PC-9 (cell line): ENCODE measurements at regions not wholly inside any gene's neighbourhood (a gene's known extent, or its start where the extent isn't known, plus 50 kb on each side); places are given as distances from the start of the nearest gene placed in this dataset.

Experiments
- BruUV-seq: library from RNA; stranded (reverse); fragments of 400-500 nt; replicated peaks from 2 replicates; lab custom pipeline; 2021; lab: Mats Ljungman, UMichigan
- CTCF ChIA-PET: fragments of 300-600 bp; sonication (Branson Sonifier 250); formaldehyde crosslinking; loops from one replicate; lab custom pipeline; 2022; ENCODE audit warnings: antibody characterized with exemption; lab: Charles Lee
- POLR2A ChIA-PET: fragments of 300-600 bp; sonication (Branson Sonifier 250); formaldehyde crosslinking; loops from one replicate; lab custom pipeline; 2022; ENCODE audit warnings: antibody characterized with exemption; ENCODE audit not compliant: unreplicated experiment; lab: Charles Lee
- DNase-seq, 2 experiments: peaks; one replicate each; pipeline versions ENCODE4 v3.0.0 to v3.0.0-alpha.2; 2015 to 2022; ENCODE audit warnings: mixed read lengths in 1 of 2
- H2AFZ ChIP-seq: fragments of 200-600 bp; sonication (generic); 2 replicates; pipeline ENCODE4 v1.8.1; 2017; ENCODE audit warnings: antibody characterized with exemption
- H3F3A ChIP-seq: fragments of 200-600 bp; sonication (generic); 2 replicates; pipeline ENCODE4 v1.8.1; 2017; ENCODE audit warnings: antibody characterized with exemption, mild to moderate bottlenecking, low read depth; ENCODE audit not compliant: insufficient read depth
- H3K27ac ChIP-seq: fragments of 200-600 bp; sonication (generic); 2 replicates; pipeline ENCODE4 v1.6.1; 2016; ENCODE audit warnings: mixed run types
- H3K27me3 ChIP-seq: fragments of 200-600 bp; sonication (generic); 2 replicates; pipeline ENCODE4 v1.6.1; 2016; ENCODE audit warnings: low read depth, mixed run types; ENCODE audit not compliant: insufficient read depth
- H3K36me3 ChIP-seq: fragments of 200-600 bp; sonication (generic); 2 replicates; pipeline ENCODE4 v1.6.1; 2016; ENCODE audit warnings: low read depth, mixed run types
- H3K4me1 ChIP-seq: fragments of 200-600 bp; sonication (generic); replicated peaks from 2 replicates; pipeline ENCODE4 v1.6.1; 2016; ENCODE audit warnings: mixed run types; ENCODE audit not compliant: insufficient read depth
- H3K4me2 ChIP-seq: fragments of 200-600 bp; sonication (generic); 2 replicates; pipeline ENCODE4 v1.6.1; 2017; ENCODE audit warnings: mixed run types
- H3K4me3 ChIP-seq: fragments of 200-600 bp; sonication (generic); 2 replicates; pipeline ENCODE4 v1.6.1; 2016; ENCODE audit warnings: mixed run types
- H3K79me2 ChIP-seq: fragments of 200-600 bp; sonication (generic); 2 replicates; pipeline ENCODE4 v1.6.1; 2017; ENCODE audit warnings: low read depth, mixed run types
- H3K9me2 ChIP-seq: fragments of 200-600 bp; sonication (generic); 2 replicates; pipeline ENCODE4 v1.8.1; 2017; ENCODE audit warnings: mild to moderate bottlenecking; ENCODE audit not compliant: insufficient read depth
- H3K9me3 ChIP-seq: fragments of 200-600 bp; sonication (generic); 2 replicates; pipeline ENCODE4 v1.8.1; 2016; ENCODE audit warnings: low read depth; ENCODE audit not compliant: insufficient read depth
- H4K20me1 ChIP-seq: fragments of 200-600 bp; sonication (generic); 2 replicates; pipeline ENCODE4 v1.8.1; 2017; ENCODE audit not compliant: insufficient read depth
- EZH2 ChIP-seq: fragments of 200-600 bp; sonication (generic); IDR thresholded peaks from 2 replicates; pipeline ENCODE4 v1.8.0; 2017; ENCODE audit warnings: antibody characterized with exemption, low read depth
- intact Hi-C: fragments of 100-400 bp; cut with micrococcal nuclease; formaldehyde crosslinking; loops from one replicate; pipeline ENCODE4 v1.10.0; 2022; ENCODE audit not compliant: unreplicated experiment
- TF ChIP-seq, protein P1 (sequence below): fragments of 200-600 bp; sonication (generic); conservative IDR thresholded peaks from 2 replicates; pipeline ENCODE4 v1.6.1; 2017; ENCODE audit warnings: mixed run types, antibody characterized with exemption, mild to moderate bottlenecking, moderate library complexity

DNA sequence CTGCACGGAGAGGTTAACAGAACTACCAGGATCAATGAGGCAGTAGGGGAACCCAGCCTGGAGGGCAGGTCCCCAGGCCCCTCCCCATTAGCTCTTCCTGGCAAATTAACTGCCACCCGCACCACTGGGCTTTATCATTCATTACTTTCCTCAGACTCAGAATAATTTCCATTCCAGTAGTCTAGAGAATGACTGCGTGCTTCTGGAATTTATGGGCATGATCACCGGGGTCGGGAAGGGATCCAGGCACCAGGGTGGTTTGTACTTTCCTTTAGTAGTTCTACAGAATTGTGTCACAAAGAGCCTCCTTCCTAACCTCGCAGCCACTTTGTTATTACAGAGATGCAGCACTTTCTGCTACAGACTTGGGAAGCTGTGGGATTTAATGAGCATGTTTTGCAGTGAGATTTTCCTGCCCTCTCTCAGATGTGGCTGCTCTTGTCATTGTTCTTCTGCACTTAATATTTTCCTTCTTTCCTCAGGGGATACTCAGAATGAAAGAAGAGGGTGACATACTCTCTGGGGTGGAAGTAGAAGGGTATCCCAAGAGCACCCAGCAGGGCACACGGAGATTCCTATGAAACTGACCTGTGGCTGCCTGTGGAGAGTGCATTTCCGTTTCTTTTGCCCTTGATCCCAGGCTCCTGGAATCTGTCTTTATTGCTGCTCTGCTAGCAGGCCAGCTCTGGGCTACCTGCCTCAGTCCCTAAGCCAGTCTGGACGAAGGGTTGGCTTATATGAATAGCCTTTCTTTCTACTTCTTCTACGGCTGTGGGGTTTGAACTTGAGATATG is 285.0 kb upstream of the SLC10A2 start:
- H2AFZ ChIP-seq: peak overlapping the region; percentile 66
- intact Hi-C loops: no loop called here
- TF ChIP-seq, protein P1, sequence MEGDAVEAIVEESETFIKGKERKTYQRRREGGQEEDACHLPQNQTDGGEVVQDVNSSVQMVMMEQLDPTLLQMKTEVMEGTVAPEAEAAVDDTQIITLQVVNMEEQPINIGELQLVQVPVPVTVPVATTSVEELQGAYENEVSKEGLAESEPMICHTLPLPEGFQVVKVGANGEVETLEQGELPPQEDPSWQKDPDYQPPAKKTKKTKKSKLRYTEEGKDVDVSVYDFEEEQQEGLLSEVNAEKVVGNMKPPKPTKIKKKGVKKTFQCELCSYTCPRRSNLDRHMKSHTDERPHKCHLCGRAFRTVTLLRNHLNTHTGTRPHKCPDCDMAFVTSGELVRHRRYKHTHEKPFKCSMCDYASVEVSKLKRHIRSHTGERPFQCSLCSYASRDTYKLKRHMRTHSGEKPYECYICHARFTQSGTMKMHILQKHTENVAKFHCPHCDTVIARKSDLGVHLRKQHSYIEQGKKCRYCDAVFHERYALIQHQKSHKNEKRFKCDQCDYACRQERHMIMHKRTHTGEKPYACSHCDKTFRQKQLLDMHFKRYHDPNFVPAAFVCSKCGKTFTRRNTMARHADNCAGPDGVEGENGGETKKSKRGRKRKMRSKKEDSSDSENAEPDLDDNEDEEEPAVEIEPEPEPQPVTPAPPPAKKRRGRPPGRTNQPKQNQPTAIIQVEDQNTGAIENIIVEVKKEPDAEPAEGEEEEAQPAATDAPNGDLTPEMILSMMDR: no peak
- no peak for TF ChIP-seq EZH2
- H3K9me2 ChIP-seq: no peaks in the 10 kb centered on the region
- H3K27ac ChIP-seq: no peak overlapping the region
- H3K79me2 ChIP-seq: no peaks in the 10 kb centered on the region
- peak overlapping the region; percentile 41 for H3K4me2 ChIP-seq
- POLR2A ChIA-PET: no interaction called here
- H3K4me3 ChIP-seq: no peak overlapping the region
- BruUV-seq: no TSS peak
- peak in 1 of 2 experiments; percentile 7 for DNase-seq
- CTCF ChIA-PET: no interaction called here
- H3F3A ChIP-seq: no peaks in the 10 kb centered on the region
- H3K4me1 ChIP-seq: 0 out of 2 replicates have a peak, but pooled peaks cover 6% of the 10 kb centered on the region
- H3K9me3 ChIP-seq: no peaks in the 10 kb centered on the region
- no peaks in the 10 kb centered on the region for H3K36me3 ChIP-seq
- H3K27me3 ChIP-seq: no peaks in the 10 kb centered on the region
- H4K20me1 ChIP-seq: no peaks in the 10 kb centered on the region

DNA sequence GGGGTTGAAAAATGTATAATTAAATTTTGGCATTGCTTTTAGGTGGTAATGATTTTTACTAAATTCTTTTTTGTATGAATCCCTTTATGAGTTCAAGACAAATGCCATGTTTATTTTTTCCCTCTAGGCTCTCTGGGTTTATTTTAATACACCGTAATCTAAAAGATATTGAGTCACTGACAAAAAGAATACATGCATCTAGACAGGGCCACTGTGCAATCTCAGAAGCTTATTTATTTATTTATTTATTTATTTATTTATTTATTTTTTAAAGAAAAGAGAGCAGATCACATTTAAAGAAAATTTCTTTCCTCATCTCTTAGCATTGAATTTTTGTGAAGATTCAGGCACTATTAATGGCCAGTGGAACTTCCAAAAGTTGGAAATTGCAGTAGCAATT is 283.9 kb upstream of the SLC10A2 start:
- no peaks in the 10 kb centered on the region for H3K27me3 ChIP-seq
- no peaks in the 10 kb centered on the region for H3F3A ChIP-seq
- no peak for DNase-seq
- intact Hi-C loops: no loop called here
- no peaks in the 10 kb centered on the region for H4K20me1 ChIP-seq
- POLR2A ChIA-PET: interaction anchor here (0.5 kb wide), 1 partner anchor 248 kb away, joined by 4 read pairs; no protein-coding TSS in a partner anchor
- no peaks in the 10 kb centered on the region for H3K9me3 ChIP-seq
- H3K4me1 ChIP-seq: 0 out of 2 replicates have a peak, but pooled peaks cover 6% of the 10 kb centered on the region
- no peaks in the 10 kb centered on the region for H3K9me2 ChIP-seq
- no peak overlapping the region for H3K27ac ChIP-seq
- no peaks in the 10 kb centered on the region for H3K36me3 ChIP-seq
- TF ChIP-seq, protein P1: no peak
- TF ChIP-seq EZH2: no peak
- no peak overlapping the region; the same call in 1 of the 2 replicates for H2AFZ ChIP-seq
- CTCF ChIA-PET: no interaction called here
- no peak overlapping the region for H3K4me3 ChIP-seq
- H3K79me2 ChIP-seq: no peaks in the 10 kb centered on the region
- no peak overlapping the region for H3K4me2 ChIP-seq
- no TSS peak for BruUV-seq

DNA sequence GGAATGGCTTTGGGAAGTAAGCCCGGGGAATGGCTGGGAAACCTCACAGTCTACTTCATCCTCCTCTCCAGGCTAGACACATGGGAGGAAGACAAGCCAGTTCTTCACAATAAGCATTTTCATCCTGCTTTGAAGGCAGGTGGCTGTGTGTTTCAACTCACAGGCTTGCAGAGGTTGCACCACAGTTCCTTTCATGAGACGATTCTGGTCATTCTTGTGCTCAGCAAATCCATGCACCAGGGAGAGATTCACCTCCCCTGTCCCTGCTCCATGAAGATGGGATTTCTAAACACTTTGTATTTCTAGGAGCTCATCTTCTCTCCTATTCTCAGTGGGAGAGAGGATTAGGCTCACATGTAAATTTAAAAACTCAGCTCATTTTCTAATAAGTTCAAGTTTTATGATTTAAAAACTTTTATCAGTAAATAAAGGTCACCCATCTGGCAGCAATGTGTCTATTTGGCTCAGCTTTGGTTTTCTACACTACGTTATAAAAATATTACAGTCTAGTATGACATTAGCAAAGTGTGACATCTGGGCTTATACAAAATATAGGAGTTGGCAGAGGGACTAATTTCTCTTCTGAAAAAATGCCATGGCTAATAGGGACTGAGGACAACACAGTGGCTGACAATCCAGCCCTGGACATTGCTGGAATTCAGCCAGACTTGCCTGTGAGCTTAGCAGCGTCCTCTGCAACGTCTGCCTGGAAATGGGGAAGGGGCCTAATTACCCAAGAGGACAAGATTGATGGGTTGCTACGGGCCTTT is 283.2 kb upstream of the SLC10A2 start:
- no peak for DNase-seq
- Histone ChIP-seq H3K4me2 (no peak overlapping the region), H4K20me1 (no peaks in the 10 kb centered on the region), H3K4me3 (no peak overlapping the region), H3K9me2 (no peaks in the 10 kb centered on the region), H3K79me2 (no peaks in the 10 kb centered on the region), H3K27ac (no peak overlapping the region), H2AFZ (no peak overlapping the region), H3F3A (no peaks in the 10 kb centered on the region), H3K27me3 (no peaks in the 10 kb centered on the region), H3K36me3 (no peaks in the 10 kb centered on the region), H3K4me1 (0 out of 2 replicates have a peak, but pooled peaks cover 6% of the 10 kb centered on the region), H3K9me3 (peaks cover 6% of the 10 kb centered on the region; the same call in 1 of the 2 replicates)
- TF ChIP-seq, protein P1: no peak
- no peak for TF ChIP-seq EZH2
- ChIA-PET CTCF (no interaction called here), POLR2A (no interaction called here)
- BruUV-seq: no TSS peak
- intact Hi-C loops: no loop called here
